ENCODE measurements at regions not wholly inside any gene's neighbourhood (a gene's known extent, or its start where the extent isn't known, plus 50 kb on each side); places are given as distances from the start of the nearest gene placed in this dataset.
"Not testable (repeated sequence)": the region's sequence is repeated elsewhere in the genome, so short reads cannot be mapped to it uniquely, and the experiment has no call there.

GRCh38 chr13:58906329-58907007, 1257.3 kb downstream of the DIAPH3 start:
- no peak for DNase-seq (ENCODE audit: low spot score)

GRCh38 chr13:58907347-58907746, 1256.4 kb downstream of the DIAPH3 start:
- no peak for DNase-seq (ENCODE audit: low spot score)

- no peak for DNase-seq (ENCODE audit: low spot score)
Measured at GRCh38 chr13:58908019-58908679, 1255.6 kb downstream of the DIAPH3 start.

GRCh38 chr13:58919551-58919950, 1244.2 kb downstream of the DIAPH3 start:
- DNase-seq (ENCODE audit: low spot score): no peak

GRCh38 chr13:58921129-58921528, 1242.6 kb downstream of the DIAPH3 start:
- DNase-seq (ENCODE audit: low spot score): no peak

- no peak for DNase-seq (ENCODE audit: low spot score)
Measured at GRCh38 chr13:58926858-58927257, 1236.9 kb downstream of the DIAPH3 start.

- DNase-seq (ENCODE audit: low spot score): no peak
Measured at GRCh38 chr13:58933475-58933874, 1230.3 kb downstream of the DIAPH3 start.

- no peak for DNase-seq (ENCODE audit: low spot score)
Measured at GRCh38 chr13:58935689-58936088, 1228.0 kb downstream of the DIAPH3 start.

- no peak for DNase-seq (ENCODE audit: low spot score)
Measured at GRCh38 chr13:58946274-58946673, 1217.5 kb downstream of the DIAPH3 start.

GRCh38 chr13:58949646-58950045, 1214.1 kb downstream of the DIAPH3 start:
- DNase-seq (ENCODE audit: low spot score): no peak

GRCh38 chr13:58950911-58951310, 1212.8 kb downstream of the DIAPH3 start:
- no peak for DNase-seq (ENCODE audit: low spot score)

- DNase-seq (ENCODE audit: low spot score): no peak
Measured at GRCh38 chr13:58953638-58954037, 1210.1 kb downstream of the DIAPH3 start.

GRCh38 chr13:58955546-58956385, 1208.0 kb downstream of the DIAPH3 start:
- DNase-seq (ENCODE audit: low spot score): no peak

GRCh38 chr13:58958097-58958496, 1205.6 kb downstream of the DIAPH3 start:
- not testable (repeated sequence) for DNase-seq (ENCODE audit: low spot score)

GRCh38 chr13:58960888-58961287, 1202.8 kb downstream of the DIAPH3 start:
- no peak for DNase-seq (ENCODE audit: low spot score)

- DNase-seq (ENCODE audit: low spot score): no peak
Measured at GRCh38 chr13:58963321-58963720, 1200.4 kb downstream of the DIAPH3 start.

GRCh38 chr13:58964048-58964447, 1199.7 kb downstream of the DIAPH3 start:
- no peak for DNase-seq (ENCODE audit: low spot score)

GRCh38 chr13:58977085-58977484, 1186.6 kb downstream of the DIAPH3 start:
- DNase-seq (ENCODE audit: low spot score): no peak

- no peak for DNase-seq (ENCODE audit: low spot score)
Measured at GRCh38 chr13:58978331-58978730, 1185.4 kb downstream of the DIAPH3 start.

- DNase-seq (ENCODE audit: low spot score): no peak
Measured at GRCh38 chr13:58979851-58980250, 1183.9 kb downstream of the DIAPH3 start.

GRCh38 chr13:58985845-58986244, 1177.9 kb downstream of the DIAPH3 start:
- DNase-seq (ENCODE audit: low spot score): no peak

- DNase-seq (ENCODE audit: low spot score): no peak
Measured at GRCh38 chr13:58989556-58989955, 1174.2 kb downstream of the DIAPH3 start.

All from globus pallidus (tissue), 1 donor.